Globus pallidus (tissue), 1 donor: ENCODE measurements at regions not wholly inside any gene's neighbourhood (a gene's known extent, or its start where the extent isn't known, plus 50 kb on each side); places are given as distances from the start of the nearest gene placed in this dataset.
"Not testable (repeated sequence)": the region's sequence is repeated elsewhere in the genome, so short reads cannot be mapped to it uniquely, and the experiment has no call there.

Source experiments
- DNase-seq: peaks from one replicate; pipeline ENCODE4 v3.0.0-alpha.2; 2015; ENCODE audit warnings: low spot score

DNA sequence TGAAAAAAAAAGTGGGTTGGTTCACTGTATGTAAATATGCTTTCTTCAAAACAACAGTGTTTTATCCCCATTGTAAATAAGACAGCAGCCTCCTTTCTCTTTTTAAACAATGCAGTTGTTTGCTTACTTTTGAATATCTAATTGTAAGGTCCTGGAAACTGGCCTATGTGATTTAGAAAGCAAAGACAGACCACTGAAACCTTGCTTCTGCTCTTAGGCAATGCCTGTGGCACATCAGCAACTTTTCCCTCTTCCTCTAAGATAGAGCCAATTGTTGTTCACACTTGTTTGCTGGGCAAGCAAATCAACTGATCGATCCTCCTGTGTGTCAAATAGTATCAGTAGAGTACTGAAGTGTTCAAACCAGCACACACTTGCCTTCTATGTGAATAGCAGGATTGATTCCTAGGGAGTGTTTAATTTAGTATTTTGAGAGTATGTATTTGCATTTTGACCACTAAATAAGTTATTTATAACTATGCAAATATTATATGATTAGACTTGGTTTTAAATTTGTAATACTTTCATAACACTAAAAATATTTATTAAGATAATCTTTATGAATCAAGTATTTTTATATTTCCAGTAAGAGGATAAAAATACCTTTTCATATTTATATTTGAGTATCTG, 55.4 kb upstream of the GRPR start:
- no peak for DNase-seq

DNA sequence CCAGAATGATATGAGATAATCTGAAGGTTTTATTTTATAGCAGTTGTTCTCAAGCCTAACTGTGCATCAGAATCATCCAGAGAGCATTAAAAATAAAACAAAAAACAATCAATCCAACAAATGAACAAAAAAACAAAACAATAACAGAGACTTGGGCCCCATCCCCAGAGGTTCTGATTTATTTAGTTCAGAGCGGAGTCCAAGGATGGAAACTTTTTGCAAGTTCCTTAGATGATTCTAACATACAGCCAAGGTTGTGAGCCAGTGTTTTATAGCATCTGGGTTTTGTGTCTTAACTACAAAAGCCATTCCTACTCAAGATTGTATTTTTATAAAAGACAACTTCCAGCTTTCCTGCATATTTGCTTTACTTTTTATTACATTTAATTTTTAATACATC, 59.4 kb upstream of the GRPR start:
- no peak for DNase-seq

DNA sequence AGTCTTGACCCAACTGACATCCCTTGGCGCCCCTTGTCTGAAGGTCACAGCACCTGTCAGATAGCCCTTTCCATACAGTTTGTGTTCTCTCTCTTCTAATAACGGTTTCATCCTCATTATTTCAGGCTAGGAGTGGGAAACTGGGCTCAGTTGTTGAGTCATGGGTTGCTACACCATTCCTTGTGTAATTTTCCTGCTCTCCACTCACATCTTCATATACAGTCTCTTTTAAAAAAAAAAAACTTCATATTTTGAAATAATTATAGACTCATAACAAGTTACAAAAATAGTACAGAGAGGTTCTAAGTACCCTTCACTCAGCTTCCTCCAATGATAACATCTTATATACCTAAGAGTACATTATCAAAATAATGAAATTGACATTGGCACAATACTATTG, 60.2 kb upstream of the GRPR start:
- DNase-seq: no peak

DNA sequence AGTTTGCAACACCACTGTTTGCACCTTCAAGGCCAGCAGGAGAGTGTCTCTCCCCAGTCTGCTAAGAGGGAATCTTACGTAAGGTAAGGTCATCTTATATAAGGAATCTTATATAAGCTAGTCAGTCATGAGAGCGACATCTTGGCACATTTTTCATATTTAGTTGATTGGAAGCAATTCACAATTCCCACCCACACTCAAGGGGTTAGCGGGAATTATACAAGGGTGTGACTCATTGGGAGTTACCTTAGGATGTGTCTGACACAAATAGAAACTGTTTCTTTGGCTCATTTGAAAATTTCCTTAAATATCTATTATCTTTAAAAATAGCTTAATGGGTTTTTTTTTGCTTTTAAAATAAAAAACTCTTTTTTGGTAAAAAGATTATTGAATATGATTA, 62.1 kb upstream of the GRPR start:
- no peak for DNase-seq

DNA sequence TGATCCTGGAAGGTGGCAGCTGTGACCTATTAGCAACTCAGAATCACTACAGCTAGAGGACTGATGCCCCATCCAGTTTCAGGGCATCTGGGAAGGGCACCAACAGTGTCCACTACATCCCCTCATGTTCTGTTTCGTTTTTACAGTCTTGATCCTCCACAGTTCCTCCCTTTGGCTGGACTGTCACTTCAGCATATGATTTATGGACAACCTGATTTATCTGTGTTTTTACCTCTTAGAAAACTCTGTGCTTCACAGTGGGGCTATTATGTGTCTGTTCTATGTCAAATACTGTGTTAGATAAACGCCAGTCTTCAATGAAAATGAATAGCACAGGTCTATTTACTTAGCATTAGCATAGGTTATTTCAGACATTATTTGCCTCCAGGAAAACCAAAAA, 63.1 kb upstream of the GRPR start:
- no peak for DNase-seq

DNA sequence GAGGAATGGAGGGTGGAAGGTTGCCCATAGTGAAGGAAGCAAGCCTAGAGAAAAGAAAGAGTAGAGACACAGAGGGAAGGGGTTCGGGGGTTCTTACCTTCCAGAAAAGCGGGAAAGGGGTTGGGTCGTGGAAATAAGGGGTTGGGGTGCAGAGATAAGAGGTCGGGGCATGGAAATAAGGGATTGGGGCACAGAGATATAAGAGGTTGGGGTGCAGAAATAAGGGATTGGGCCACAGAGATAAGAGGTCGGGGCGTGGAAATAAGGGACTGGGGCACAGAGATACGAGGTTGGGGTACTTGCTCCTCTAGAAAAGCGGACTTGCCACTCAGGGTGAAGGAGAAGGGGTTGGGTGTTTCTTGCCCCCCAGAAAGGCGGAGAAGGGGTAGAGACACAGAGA, 74.2 kb upstream of the GRPR start:
- DNase-seq: not testable (repeated sequence)

DNA sequence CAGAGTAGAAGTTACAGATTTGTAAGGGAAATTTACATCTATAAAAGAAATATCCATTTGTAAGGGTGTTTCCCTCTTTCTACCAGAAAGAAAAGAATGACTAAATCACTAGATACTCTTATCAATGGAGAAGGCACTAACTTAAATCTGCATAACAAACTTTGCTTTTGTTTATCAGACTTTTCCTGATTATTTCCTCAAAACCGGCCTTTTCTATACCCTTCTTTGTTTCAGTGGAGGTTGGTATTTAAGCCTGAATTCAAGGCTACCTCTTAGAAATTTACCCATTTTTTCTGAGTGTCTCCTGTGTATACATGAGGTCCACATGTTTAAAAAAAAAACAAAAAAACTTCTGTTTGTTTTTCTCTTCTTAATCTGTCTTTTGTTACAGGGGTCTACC, 80.4 kb upstream of the GRPR start:
- no peak for DNase-seq

DNA sequence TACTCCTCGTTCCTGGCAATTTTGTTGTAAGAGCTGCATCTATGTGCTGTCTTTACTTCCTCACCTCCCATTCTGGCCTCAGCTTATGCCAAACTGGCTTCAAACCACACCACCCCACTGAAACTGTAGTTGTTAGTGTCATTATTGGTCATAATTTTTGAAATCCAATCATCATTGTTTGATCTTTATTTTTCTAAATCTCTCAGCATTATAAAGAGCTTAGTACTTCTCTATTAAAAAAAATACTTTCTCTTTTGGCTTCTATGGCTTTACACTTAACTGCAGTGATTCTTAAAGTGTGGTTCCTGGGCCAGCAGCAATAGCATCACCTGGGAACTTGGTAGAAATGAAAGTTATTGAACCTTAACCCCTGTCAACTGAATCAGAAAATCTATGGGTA, 83.5 kb upstream of the GRPR start:
- no peak for DNase-seq

DNA sequence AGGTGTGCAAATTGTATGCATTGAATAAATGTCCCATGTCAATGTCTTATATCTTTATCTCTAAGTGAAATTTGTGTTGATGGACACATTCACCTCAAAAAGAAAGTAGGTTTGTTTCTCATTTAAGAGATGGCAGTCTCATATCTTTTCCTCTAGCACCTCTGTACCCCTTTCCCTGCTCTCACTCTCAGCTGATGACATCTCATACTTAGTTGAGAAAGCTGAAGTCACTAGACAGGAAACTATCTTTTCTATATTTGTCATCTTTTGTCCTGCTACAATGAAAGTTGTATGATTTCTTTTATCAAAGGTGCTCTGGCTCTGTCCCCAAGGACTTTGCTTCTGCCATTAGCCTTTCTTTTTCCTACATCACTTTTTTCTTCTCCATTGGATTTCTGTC, 84.0 kb upstream of the GRPR start:
- DNase-seq: no peak

DNA sequence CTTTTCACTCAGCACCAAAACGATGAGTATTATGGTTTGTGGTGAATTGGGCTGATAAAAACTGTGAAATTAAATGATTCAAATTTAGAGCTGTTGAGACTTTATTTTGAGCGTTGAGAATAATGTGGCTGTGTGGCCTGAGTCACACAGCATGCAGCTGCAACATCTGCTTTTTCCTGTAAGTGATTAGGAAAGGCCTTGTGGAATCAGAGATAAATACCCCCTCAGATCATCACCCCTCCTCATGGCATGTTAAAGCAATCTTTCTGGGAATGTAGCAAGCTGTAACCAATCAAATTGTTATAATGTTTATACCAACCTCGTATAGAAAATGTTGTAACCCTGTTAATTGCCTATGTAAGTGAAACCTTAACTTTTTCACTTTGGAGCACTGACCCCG, 90.0 kb upstream of the GRPR start:
- DNase-seq: no peak

DNA sequence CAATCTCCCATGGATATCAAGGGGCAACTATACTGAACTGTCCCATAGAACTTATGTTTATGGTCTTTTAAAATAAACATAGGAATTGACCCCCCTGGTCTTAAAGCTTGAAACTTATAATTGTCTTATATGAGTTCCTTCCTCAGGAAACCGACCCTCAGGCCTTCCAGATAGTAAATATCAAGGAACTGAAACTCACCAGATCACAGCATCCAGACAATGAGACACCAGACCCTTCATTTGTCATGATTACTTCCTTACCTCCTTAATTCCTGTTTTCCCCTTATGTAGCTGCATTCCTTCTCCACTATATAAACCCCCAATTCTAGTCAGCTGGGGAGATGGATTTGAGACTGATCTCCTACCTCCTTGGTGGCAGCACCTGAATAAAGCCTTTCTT, 94.8 kb upstream of the GRPR start:
- no peak for DNase-seq

DNA sequence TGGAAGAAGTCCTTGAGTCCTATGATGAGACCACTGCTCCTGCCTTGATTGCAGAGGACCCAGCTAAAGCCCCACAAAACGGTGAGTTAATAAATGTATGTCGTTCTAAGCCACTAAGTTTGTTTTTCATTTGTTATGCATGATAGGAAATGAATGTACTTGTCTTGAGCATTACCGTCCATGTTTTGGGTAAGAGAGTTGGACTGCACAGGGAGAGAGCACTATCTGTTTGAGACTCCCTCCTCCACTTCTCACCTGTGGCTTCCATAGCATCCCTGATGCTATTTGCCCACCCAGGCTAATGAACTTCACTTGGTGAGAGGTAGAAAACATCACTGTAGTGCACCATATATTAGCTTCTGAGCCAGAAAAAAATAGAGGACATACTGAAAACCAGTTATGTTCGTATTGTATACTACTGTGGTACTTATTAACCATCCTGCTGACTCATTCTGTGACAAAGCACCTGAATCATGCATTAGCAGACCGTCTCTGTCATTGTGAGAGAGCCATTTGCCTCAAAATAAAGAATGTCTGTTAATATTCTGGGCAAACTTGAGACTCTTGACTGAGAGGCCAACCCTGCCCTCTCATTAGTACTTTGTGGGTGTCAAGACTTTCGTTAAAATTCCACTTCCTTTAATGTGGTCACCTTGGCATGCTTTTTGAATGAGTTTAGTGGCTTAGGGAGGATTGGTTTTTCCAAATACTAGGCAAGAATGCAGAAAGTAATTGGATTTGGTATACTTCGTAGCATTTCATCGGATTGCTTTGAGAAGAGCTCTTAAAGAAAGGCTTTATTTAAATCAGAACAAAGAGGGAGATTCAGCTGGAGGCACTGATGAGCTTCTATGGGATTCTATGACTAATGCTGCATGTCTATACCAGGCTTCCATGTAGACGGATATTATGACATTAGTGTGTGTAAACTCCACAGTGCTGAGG, 99.3 kb upstream of the GRPR start:
- DNase-seq: no peak

DNA sequence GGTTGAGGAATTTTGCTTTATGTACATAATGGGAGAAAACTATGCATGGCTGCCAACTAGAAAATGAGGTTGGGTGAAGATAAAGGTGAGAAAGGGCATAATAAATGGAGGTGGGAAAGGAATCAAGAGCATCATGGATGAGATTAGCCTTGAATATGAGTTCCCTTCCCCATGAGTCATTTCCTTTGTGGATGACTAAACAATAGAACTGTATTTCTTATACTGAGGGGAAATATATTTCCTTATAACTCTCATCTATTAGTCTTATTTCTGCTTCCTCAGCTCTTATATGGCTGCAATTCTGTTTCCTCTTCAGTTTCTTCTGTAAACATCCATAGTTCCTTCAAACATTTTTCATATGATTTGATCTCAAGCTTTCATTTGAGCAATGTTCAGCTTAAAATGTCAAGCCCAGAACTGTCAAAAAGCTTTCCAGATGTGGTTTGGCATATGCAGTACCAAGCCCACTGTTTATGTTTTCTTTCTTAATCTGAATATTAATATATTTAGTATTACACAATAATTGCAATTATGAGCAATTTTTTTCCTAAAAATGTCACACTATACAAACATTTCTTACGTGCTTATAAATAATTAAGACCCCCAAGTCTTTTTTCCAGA, 100.7 kb upstream of the GRPR start:
- DNase-seq: no peak

DNA sequence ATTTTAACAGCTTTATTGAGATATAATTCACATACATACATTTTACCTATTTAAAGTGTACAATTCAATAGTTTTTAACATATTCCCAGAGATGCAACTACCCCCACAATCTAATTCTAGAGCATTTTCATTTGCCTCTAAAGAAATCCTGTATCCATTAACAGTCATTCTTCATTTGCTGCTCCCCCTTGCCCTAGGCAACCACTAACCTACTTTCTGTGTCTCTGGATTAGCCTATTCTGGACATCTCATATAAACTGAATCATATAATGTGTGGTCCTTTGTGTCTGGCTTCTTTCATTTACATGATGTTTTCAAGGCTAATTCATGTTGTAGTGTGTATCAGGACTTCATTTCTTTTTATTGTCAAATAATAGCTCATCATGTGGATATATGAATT, 105.1 kb upstream of the GRPR start:
- no peak for DNase-seq

DNA sequence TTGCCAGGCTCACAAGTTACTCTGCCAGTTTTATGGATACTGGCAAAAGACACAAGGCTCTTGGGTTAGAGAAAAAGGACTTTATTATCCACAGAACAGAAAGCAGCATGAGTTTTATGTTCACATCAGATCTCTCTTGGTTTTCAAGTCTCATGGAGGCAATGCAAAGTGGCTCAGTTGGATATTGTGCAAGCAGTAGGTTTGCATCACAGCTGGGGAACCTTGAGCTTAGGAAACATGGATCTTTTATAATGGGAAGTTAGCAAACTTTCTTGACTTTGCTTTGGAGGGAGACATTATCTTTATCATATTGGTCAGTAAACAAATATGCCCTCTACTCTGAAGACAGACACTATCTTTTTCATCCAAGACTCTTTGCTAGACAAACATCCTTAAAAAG, 109.2 kb upstream of the GRPR start:
- DNase-seq: no peak

DNA sequence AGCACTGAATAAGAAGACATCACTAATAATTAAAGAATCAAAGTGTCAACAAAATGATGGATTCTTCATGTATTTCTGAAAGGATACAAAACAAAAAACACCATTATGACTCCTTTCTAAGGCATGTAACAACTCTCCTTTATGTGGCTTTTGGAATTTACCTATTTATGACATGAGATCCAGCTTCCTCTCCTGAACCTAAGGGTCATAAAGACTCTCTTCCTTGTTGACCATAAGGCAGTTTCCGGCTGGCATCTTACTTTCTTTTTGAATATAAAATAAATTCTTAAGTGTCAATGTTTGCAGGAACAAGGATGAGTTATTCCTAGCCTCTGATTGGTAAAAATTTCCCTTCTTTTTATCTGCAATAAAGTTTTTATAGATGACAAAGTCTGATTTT, 111.1 kb upstream of the GRPR start:
- no peak for DNase-seq

DNA sequence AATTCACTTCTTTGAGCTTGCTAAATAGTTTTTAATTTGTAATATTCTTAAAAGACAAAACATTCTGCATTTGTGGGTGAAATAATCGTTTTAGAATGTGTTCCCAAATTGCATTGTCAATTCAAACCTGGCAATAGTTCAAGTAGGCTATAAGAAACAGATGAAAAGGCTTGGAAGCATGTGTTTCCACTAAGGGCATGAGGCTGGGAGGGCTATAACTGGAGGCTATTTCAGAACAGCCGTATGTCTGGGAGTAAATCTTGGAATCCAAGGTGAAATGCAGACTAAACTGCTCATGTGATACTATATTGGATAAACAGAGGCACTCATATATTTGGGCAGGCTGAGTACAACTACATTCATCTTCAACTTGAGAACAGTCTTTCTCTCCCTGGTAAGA, 117.4 kb upstream of the GRPR start:
- no peak for DNase-seq

DNA sequence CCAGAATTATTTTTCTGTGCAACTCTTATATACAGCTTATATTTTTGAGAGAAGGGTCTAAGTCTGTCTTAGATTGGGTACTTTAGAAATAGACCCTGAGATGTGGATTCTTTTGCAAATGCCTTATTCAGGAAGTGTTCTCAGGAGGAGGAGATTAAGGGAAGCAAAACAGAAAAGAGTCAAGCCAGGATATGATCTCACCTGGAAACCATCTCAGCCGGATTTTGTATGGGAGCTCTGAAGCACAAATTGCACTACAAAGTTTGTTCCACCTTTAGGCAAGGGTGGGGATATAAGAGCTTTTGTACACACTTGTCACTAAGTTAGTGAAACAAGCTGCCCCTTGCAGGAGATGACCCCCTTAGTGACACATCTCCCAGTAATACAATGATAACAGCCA, 121.2 kb upstream of the GRPR start:
- no peak for DNase-seq

DNA sequence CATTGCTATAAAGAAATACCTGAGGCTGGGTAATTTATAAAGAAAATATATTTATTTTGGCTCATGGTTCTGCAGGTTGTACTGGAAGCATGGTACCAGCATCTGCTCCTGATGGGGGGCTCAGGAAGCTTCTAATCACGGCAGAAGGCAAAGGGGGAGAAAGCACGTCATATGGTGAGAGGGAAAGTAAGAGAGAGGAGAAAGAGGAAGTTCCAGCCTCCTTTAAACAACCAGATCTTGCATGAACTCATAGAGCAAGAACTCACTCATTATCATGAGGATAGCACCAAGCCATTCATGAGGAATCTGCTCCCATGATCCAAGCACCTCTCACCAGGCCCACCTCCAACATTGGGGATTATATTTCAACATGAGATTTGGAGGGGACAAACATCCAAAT, 125.0 kb upstream of the GRPR start:
- DNase-seq: no peak

DNA sequence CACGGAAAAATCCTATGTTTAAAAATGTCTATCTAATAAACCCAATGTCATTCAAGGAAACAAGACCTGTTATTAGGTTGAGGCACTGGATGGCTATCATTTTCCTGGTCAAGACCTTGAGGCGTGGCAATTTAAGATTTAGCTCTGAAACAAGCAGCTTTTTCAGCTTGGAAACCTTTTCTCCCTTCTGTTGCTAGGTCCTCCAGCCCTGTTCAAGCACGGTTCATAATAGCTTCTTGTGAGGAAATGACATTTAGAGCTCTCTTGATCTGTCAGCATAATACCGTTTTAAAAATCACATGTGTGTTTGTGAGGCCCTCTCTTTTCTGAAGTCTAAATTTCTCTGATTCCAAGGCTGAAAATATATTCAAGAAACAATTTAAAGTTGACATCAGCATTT, 133.6 kb upstream of the GRPR start:
- no peak for DNase-seq

DNA sequence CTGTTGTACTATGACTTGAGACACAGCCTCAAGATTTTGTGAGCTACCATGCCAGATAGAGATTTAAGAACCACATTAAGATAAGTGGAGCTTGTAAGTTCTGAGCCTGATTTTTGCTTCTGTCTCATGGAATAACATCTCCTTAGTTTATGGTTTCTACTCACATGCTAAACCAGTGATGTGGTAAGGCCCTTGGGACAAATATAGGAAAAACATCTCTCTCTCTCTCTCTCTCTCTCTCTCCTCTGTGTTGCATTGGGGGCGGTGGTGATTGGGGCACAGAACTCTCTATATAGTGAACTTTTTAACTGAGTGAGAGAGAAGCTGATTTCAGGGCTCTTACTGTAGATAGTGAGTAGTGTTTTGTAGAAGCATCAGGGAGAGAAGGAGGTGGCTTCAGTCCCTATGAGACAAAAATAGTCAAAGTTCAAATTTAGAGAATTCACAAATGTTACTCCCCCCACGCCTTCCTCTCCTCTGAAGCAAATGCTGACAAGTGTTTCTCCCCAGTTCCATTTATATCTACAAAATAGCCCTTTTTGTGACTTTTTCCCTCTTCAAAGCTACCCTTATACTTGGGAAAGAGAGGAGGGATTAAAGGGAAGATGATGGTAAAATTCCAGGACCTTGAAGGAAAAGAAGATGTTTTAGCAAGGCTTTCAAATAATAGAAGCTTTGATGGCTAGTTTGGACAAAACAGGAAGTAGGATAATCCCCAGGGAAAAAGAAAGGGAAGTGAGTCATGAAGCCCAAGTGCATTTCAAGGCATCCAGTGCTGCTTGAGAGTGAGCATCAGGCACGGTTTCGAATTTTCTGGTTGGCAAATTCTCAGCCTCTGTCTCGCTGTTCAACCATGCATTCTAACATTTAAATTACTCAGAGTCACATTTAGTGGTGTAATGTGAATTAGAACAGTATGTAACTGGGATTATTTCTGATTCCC, 134.3 kb upstream of the AP1S2 start:
- no peak for DNase-seq

DNA sequence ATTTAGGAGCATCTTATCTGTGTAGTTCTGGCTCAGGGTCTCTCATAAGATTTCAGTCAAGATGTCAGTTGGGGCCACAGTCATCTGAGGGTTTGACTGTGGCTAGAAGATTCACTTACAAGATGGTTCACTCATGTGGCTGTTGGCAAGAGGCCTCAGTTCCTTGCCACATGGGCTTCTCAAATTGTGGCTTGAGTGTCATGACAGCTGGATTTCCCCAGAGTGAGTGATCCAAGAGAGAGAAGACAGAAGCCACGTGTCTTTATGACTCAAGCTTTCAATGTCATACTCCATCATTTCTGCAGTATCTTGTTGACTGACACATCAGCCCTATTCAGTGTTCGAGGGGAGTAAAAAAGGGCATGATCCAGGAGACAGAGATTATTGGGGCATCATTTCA, 131.3 kb upstream of the AP1S2 start:
- DNase-seq: no peak
